H1 (cell line): ENCODE measurements at regions not wholly inside any gene's neighbourhood (a gene's known extent, or its start where the extent isn't known, plus 50 kb on each side); places are given as distances from the start of the nearest gene placed in this dataset.

Experiments used
- BACH1 ChIP-seq: IDR thresholded peaks from 2 replicates; pipeline ENCODE4 v1.6.1; 2012; ENCODE audit warnings: low read length, improper control_type of control experiment
- BCL11A ChIP-seq, 2 experiments: IDR thresholded peaks; one replicate each; pipeline ENCODE4 v1.6.1; 2011; ENCODE audit warnings: low read depth in 2 of 2, low read length in 2 of 2, mild to moderate bottlenecking in 2 of 2
- CEBPB ChIP-seq: IDR thresholded peaks from 2 replicates; pipeline ENCODE4 v1.6.1; 2012; ENCODE audit warnings: low read depth, low read length
- EGR1 ChIP-seq: IDR thresholded peaks from 2 replicates; pipeline ENCODE4 v1.6.1; 2011; ENCODE audit warnings: low read depth, low read length, borderline replicate concordance
- EP300 ChIP-seq, 2 experiments: IDR thresholded peaks; 1 replicate in 1 of 2; 2 replicates in 1 of 2; pipeline ENCODE4 v1.6.1; 2011 to 2012; ENCODE audit warnings: low read depth in 2 of 2, low read length in 2 of 2, mild to moderate bottlenecking in 2 of 2, borderline replicate concordance in 1 of 2, inconsistent platforms in 1 of 2, moderate library complexity in 1 of 2
- EZH2 ChIP-seq: fragments of 200-600 bp; sonication (generic); IDR thresholded peaks from 2 replicates; pipeline ENCODE4 v1.7.1; 2012; ENCODE audit warnings: low read depth, mild to moderate bottlenecking, moderate library complexity, low read length, inconsistent platforms; ENCODE audit not compliant: severe bottlenecking
- GTF2F1 ChIP-seq: IDR thresholded peaks from 2 replicates; pipeline ENCODE4 v1.6.1; 2012; ENCODE audit warnings: low read depth, low read length, improper control_type of control experiment, borderline replicate concordance
- HDAC6 ChIP-seq: IDR thresholded peaks from one replicate; pipeline ENCODE4 v1.7.1; 2012; ENCODE audit warnings: low read depth, mild to moderate bottlenecking, inconsistent platforms, low read length, moderate library complexity
- NRF1 ChIP-seq: IDR thresholded peaks from 2 replicates; pipeline ENCODE4 v1.6.1; 2011; ENCODE audit warnings: mild to moderate bottlenecking, low read depth, low read length, improper control_type of control experiment
- POLR2A ChIP-seq, 2 experiments: IDR thresholded peaks; 1 replicate in 1 of 2; 2 replicates in 1 of 2; pipeline ENCODE4 v1.6.1; 2011; ENCODE audit warnings: low read depth in 2 of 2, low read length in 2 of 2, mild to moderate bottlenecking in 2 of 2; ENCODE audit errors: control extremely low read depth in 1 of 2
- RBBP5 ChIP-seq: IDR thresholded peaks from 2 replicates; pipeline ENCODE4 v1.7.1; 2012; ENCODE audit warnings: low read depth, mild to moderate bottlenecking, inconsistent platforms, low read length, moderate library complexity, borderline replicate concordance
- SP4 ChIP-seq: IDR thresholded peaks from 2 replicates; pipeline ENCODE4 v1.6.1; 2012; ENCODE audit warnings: low read length, inconsistent platforms
- ZNF274 ChIP-seq: IDR thresholded peaks from 2 replicates; pipeline ENCODE4 v1.7.0; 2012; ENCODE audit warnings: low read length, borderline replicate concordance; ENCODE audit errors: extremely low read depth
- TF ChIP-seq, protein P1 (sequence below), 3 experiments: IDR thresholded peaks; 1 replicate in 2 of 3; 2 replicates in 1 of 3; pipeline versions ENCODE4 v1.5.1 to v1.6.1; 2011; ENCODE audit warnings: low read length in 3 of 3, mild to moderate bottlenecking in 3 of 3, inconsistent platforms in 2 of 3, low read depth in 1 of 3, moderate library complexity in 1 of 3; ENCODE audit not compliant: insufficient read depth in 1 of 3; ENCODE audit errors: control extremely low read depth in 1 of 3

DNA sequence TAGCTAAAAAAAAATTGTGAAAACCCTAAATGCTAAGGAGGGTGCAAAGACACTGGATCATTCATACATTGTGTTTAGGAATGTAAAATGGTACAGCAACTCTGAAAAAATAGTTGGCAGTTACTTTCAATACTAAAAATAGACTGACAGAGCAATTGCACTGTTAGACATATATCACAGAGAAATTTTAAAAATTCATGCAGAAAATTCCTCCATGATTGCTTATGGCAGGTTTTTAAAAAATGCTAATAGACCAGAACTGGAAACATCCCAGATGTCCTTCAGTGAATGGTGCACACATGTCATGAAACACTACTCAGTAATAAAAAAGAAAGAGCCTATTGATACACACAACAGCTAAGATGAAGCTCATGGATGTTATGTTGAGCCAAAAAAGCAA is 349.8 kb upstream of the DAB2 start:
- no peak for TF ChIP-seq EZH2
- no peak for TF ChIP-seq POLR2A (IDR thresholded peaks at IDR 0.05; ENCODE audit: control extremely low read depth in 1 of 2, low read depth in 2 of 2, low read length in 2 of 2)
- TF ChIP-seq, protein P1, sequence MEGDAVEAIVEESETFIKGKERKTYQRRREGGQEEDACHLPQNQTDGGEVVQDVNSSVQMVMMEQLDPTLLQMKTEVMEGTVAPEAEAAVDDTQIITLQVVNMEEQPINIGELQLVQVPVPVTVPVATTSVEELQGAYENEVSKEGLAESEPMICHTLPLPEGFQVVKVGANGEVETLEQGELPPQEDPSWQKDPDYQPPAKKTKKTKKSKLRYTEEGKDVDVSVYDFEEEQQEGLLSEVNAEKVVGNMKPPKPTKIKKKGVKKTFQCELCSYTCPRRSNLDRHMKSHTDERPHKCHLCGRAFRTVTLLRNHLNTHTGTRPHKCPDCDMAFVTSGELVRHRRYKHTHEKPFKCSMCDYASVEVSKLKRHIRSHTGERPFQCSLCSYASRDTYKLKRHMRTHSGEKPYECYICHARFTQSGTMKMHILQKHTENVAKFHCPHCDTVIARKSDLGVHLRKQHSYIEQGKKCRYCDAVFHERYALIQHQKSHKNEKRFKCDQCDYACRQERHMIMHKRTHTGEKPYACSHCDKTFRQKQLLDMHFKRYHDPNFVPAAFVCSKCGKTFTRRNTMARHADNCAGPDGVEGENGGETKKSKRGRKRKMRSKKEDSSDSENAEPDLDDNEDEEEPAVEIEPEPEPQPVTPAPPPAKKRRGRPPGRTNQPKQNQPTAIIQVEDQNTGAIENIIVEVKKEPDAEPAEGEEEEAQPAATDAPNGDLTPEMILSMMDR (IDR thresholded peaks at IDR 0.05; ENCODE audit: control extremely low read depth in 1 of 3, insufficient read depth in 1 of 3, low read depth in 1 of 3, low read length in 3 of 3), result no peak
- no peak for TF ChIP-seq GTF2F1
- TF ChIP-seq RBBP5, result no peak
- no peak for TF ChIP-seq BCL11A (IDR thresholded peaks at IDR 0.05; ENCODE audit: low read depth in 2 of 2, low read length in 2 of 2)
- TF ChIP-seq HDAC6, result no peak
- no peak for TF ChIP-seq NRF1
- no peak for TF ChIP-seq SP4
- TF ChIP-seq CEBPB, result no peak
- TF ChIP-seq BACH1, result no peak
- TF ChIP-seq EGR1, result no peak
- no peak for TF ChIP-seq EP300 (IDR thresholded peaks at IDR 0.05; ENCODE audit: borderline replicate concordance in 1 of 2, low read depth in 2 of 2, low read length in 2 of 2)
- TF ChIP-seq ZNF274, result no peak
